ENCODE measurements at regions not wholly inside any gene's neighbourhood (a gene's known extent, or its start where the extent isn't known, plus 50 kb on each side); places are given as distances from the start of the nearest gene placed in this dataset.

GRCh38 chr4:136918772-136919171 is 613.5 kb downstream of the PCDH18 start:
- TF ChIP-seq CTCF (IDR thresholded peaks at IDR 0.05) (no peak), POLR2AphosphoS5 (IDR thresholded peaks at IDR 0.05) (no peak), EP300 (IDR thresholded peaks at IDR 0.05) (no peak), POLR2A (IDR thresholded peaks at IDR 0.05) (no peak)
